Liver (tissue), 8 donors: ENCODE measurements at regions not wholly inside any gene's neighbourhood (a gene's known extent, or its start where the extent isn't known, plus 50 kb on each side); places are given as distances from the start of the nearest gene placed in this dataset.

ENCODE experiments used
- DNase-seq: peaks from one replicate; pipeline ENCODE4 v3.0.0-alpha.2; 2017; ENCODE audit warnings: low spot score
- H3K27ac ChIP-seq, 2 donors: one replicate each; pipeline ENCODE4 v1.7.0; 2013; ENCODE audit warnings: inconsistent platforms in 2 of 2, low read length in 2 of 2, control low read depth in 1 of 2, low read depth in 1 of 2, mild to moderate bottlenecking in 1 of 2
- H3K27me3 ChIP-seq, 4 donors: one replicate each; pipeline versions ENCODE4 v1.6.1 to v1.7.0; 2013; ENCODE audit warnings: low read length in 3 of 4, inconsistent platforms in 1 of 4, mild to moderate bottlenecking in 1 of 4, moderate library complexity in 1 of 4; ENCODE audit not compliant: control insufficient read depth in 4 of 4, insufficient read depth in 4 of 4
- H3K36me3 ChIP-seq, 4 donors: one replicate each; pipeline versions ENCODE4 v1.6.1 to v1.7.0; 2013; ENCODE audit warnings: low read length in 3 of 4, mild to moderate bottlenecking in 3 of 4, low read depth in 1 of 4, moderate library complexity in 1 of 4; ENCODE audit not compliant: control insufficient read depth in 4 of 4, insufficient read depth in 3 of 4
- H3K4me1 ChIP-seq, 4 donors: one replicate each; pipeline versions ENCODE4 v1.6.1 to v1.7.0; 2013; ENCODE audit warnings: low read length in 3 of 4, mild to moderate bottlenecking in 3 of 4, moderate library complexity in 1 of 4; ENCODE audit not compliant: control insufficient read depth in 4 of 4, insufficient read depth in 4 of 4
- H3K4me3 ChIP-seq, 3 donors: one replicate each; pipeline versions ENCODE4 v1.6.1 to v1.7.0; 2013; ENCODE audit warnings: low read length in 3 of 3, control low read depth in 1 of 3, low read depth in 1 of 3, mild to moderate bottlenecking in 1 of 3
- H3K9ac ChIP-seq, 2 donors: one replicate each; pipeline ENCODE4 v1.7.0; 2013; ENCODE audit warnings: low read length in 2 of 2, mild to moderate bottlenecking in 2 of 2, moderate library complexity in 2 of 2, control low read depth in 1 of 2, low read depth in 1 of 2
- H3K9me3 ChIP-seq, 4 donors: one replicate each; pipeline versions ENCODE4 v1.6.1 to v1.7.0; 2013; ENCODE audit warnings: low read length in 3 of 4; ENCODE audit not compliant: control insufficient read depth in 4 of 4
- ATF3 ChIP-seq: IDR thresholded peaks from 2 replicates; pipeline ENCODE4 v1.6.1; 2016; ENCODE audit warnings: antibody characterized with exemption
- CTCF ChIP-seq: fragments of 150-350 bp; IDR thresholded peaks from 2 replicates; pipeline ENCODE4 v1.5.1; 2017; ENCODE audit warnings: improper control_type of control experiment, low read depth, low read length; ENCODE audit not compliant: missing input control
- EGR1 ChIP-seq, 2 donors: IDR thresholded peaks; 2 replicates each; pipeline ENCODE4 v1.6.1; 2016 to 2018; ENCODE audit warnings: antibody characterized with exemption in 2 of 2, low read depth in 2 of 2
- FOXA1 ChIP-seq: IDR thresholded peaks from 2 replicates; pipeline ENCODE4 v1.6.1; 2016; ENCODE audit warnings: antibody characterized with exemption
- FOXA2 ChIP-seq: IDR thresholded peaks from 2 replicates; pipeline ENCODE4 v1.6.1; 2016; ENCODE audit warnings: antibody characterized with exemption
- HNF4A ChIP-seq, 2 donors: conservative IDR thresholded peaks; 2 replicates each; pipeline ENCODE4 v1.6.1; 2016; ENCODE audit warnings: antibody characterized with exemption in 2 of 2, mild to moderate bottlenecking in 2 of 2
- HNF4G ChIP-seq: IDR thresholded peaks from 2 replicates; pipeline ENCODE4 v1.6.1; 2016; ENCODE audit warnings: antibody characterized with exemption
- JUND ChIP-seq, 2 donors: IDR thresholded peaks; 2 replicates each; pipeline ENCODE4 v1.6.1; 2016; ENCODE audit warnings: antibody characterized with exemption in 2 of 2
- MAX ChIP-seq: IDR thresholded peaks from 2 replicates; pipeline ENCODE4 v1.6.1; 2016; ENCODE audit warnings: antibody characterized with exemption
- NR2F2 ChIP-seq: IDR thresholded peaks from 2 replicates; pipeline ENCODE4 v1.6.1; 2016; ENCODE audit warnings: antibody characterized with exemption
- REST ChIP-seq: IDR thresholded peaks from 2 replicates; pipeline ENCODE4 v1.6.1; 2016; ENCODE audit warnings: antibody characterized with exemption, mild to moderate bottlenecking
- TAF1 ChIP-seq: conservative IDR thresholded peaks from 2 replicates; pipeline ENCODE4 v1.6.1; 2016; ENCODE audit warnings: antibody characterized with exemption, mild to moderate bottlenecking
- YY1 ChIP-seq: IDR thresholded peaks from 2 replicates; pipeline ENCODE4 v1.6.1; 2016; ENCODE audit warnings: antibody characterized with exemption, mild to moderate bottlenecking
- ZBTB33 ChIP-seq: IDR thresholded peaks from 2 replicates; pipeline ENCODE4 v1.6.1; 2016; ENCODE audit warnings: antibody characterized with exemption
- WGBS: extraction: QIAGEN DNeasy Blood & Tissue Kit; methylation state at CpG from one replicate; pipeline ENCODE4 v1.1.7; 2013; 5-methylcytosine and 5-hydroxymethylcytosine counted together
- donor health status: healthy.
- donor health status: healthy.
- donor health status: healthy.
- donor health status: healthy.
- donor health status: healthy.

- H3K4me3 ChIP-seq, result no peak overlapping the region
- no peaks in the 10 kb centered on the region for H3K9me3 ChIP-seq
- no peak for DNase-seq
- whole genome bisulfite sequencing, result 74% methylated on average over 4 of the region's 4 CpGs
- H3K36me3 ChIP-seq, result no peaks in the 10 kb centered on the region
- no peaks in the 10 kb centered on the region for H3K4me1 ChIP-seq
- TF ChIP-seq EGR1 (IDR thresholded peaks at IDR 0.05; ENCODE audit: low read depth in 2 of 2) (no peak), NR2F2 (no peak), ATF3 (no peak), HNF4A (conservative IDR thresholded peaks at IDR 0.05) (no peak), HNF4G (no peak), MAX (no peak), FOXA2 (no peak), TAF1 (no peak)
- H3K27me3 ChIP-seq, result no peaks in the 10 kb centered on the region
- no peak overlapping the region for H3K27ac ChIP-seq
- H3K9ac ChIP-seq, result no peak overlapping the region
These were observed 404.2 kb upstream of the RGMA start for GRCh38 chr15:93493172-93493571.

GRCh38 chr15:93491291-93491690 lies 402.3 kb upstream of the RGMA start:
- DNase-seq, result no peak
- H3K9ac ChIP-seq, result no peak overlapping the region
- no peak overlapping the region for H3K27ac ChIP-seq
- no peak for TF ChIP-seq JUND (IDR thresholded peaks at IDR 0.05)
- no peak for TF ChIP-seq FOXA1
- H3K9me3 ChIP-seq, result no peaks in the 10 kb centered on the region
- no peaks in the 10 kb centered on the region for H3K36me3 ChIP-seq
- no peaks in the 10 kb centered on the region for H3K4me1 ChIP-seq
- no peak overlapping the region for H3K4me3 ChIP-seq
- no peaks in the 10 kb centered on the region for H3K27me3 ChIP-seq
- whole genome bisulfite sequencing, result 57% methylated on average over 8 of the region's 8 CpGs

GRCh38 chr15:93488296-93488713 lies 399.3 kb upstream of the RGMA start:
- WGBS, result 79% methylated on average over 5 of the region's 5 CpGs
- Histone ChIP-seq H3K9ac (no peak overlapping the region), H3K27me3 (no peaks in the 10 kb centered on the region), H3K4me1 (no peaks in the 10 kb centered on the region), H3K9me3 (no peaks in the 10 kb centered on the region), H3K4me3 (no peak overlapping the region), H3K36me3 (no peaks in the 10 kb centered on the region), H3K27ac (no peak overlapping the region)
- TF ChIP-seq YY1 (no peak), TAF1 (no peak), ZBTB33 (no peak), FOXA1 (no peak), REST (no peak), MAX (no peak), CTCF (no peak)
- no peak for DNase-seq
